Suprapubic skin (tissue), 4 donors: ENCODE measurements at regions not wholly inside any gene's neighbourhood (a gene's known extent, or its start where the extent isn't known, plus 50 kb on each side); places are given as distances from the start of the nearest gene placed in this dataset.

Experiments
- DNase-seq, 2 donors: peaks; one replicate each; pipeline ENCODE4 v3.0.0-alpha.2; 2019; ENCODE audit warnings: low spot score in 2 of 2
- H3K27ac ChIP-seq: fragments of 200-600 bp; sonication (generic); one replicate; pipeline ENCODE4 v1.5.1; 2019
- H3K27me3 ChIP-seq: fragments of 200-600 bp; sonication (generic); one replicate; pipeline ENCODE4 v1.5.1; 2019
- H3K36me3 ChIP-seq: fragments of 200-600 bp; sonication (generic); one replicate; pipeline ENCODE4 v1.5.1; 2019
- H3K4me1 ChIP-seq: fragments of 200-600 bp; sonication (generic); one replicate; pipeline ENCODE4 v1.5.1; 2019
- H3K4me3 ChIP-seq: fragments of 200-600 bp; sonication (generic); one replicate; pipeline ENCODE4 v1.5.1; 2019; ENCODE audit warnings: mild to moderate bottlenecking
- H3K9me3 ChIP-seq: fragments of 200-600 bp; sonication (generic); one replicate; pipeline ENCODE4 v1.5.1; 2019
- EP300 ChIP-seq: sonication (generic); formaldehyde crosslinking; IDR thresholded peaks from one replicate; pipeline ENCODE4 v1.6.1; 2017; ENCODE audit warnings: antibody characterized with exemption
- POLR2A ChIP-seq, 2 donors: fragments of 450-650 bp; IDR thresholded peaks; one replicate each; pipeline ENCODE4 v1.6.1; 2017; ENCODE audit warnings: antibody characterized with exemption in 2 of 2, mild to moderate bottlenecking in 2 of 2, moderate library complexity in 2 of 2
- POLR2AphosphoS5 ChIP-seq, 3 donors: sonication (generic); formaldehyde crosslinking; IDR thresholded peaks; one replicate each; pipeline ENCODE4 v1.6.1; 2017; ENCODE audit warnings: antibody characterized with exemption in 3 of 3
- WGBS: methylation state at CpG from one replicate; pipeline ENCODE4 v1.1.5; 2018; 5-methylcytosine and 5-hydroxymethylcytosine counted together
- TF ChIP-seq, protein P1 (sequence below), 2 donors: fragments of 200-600 bp in 1 of 2; fragments of 450-650 bp in 1 of 2; sonication (generic) in 1 of 2; IDR thresholded peaks; one replicate each; pipeline ENCODE4 v1.5.1; 2016 to 2019; ENCODE audit warnings: antibody characterized with exemption in 2 of 2, mild to moderate bottlenecking in 1 of 2, moderate library complexity in 1 of 2

DNA sequence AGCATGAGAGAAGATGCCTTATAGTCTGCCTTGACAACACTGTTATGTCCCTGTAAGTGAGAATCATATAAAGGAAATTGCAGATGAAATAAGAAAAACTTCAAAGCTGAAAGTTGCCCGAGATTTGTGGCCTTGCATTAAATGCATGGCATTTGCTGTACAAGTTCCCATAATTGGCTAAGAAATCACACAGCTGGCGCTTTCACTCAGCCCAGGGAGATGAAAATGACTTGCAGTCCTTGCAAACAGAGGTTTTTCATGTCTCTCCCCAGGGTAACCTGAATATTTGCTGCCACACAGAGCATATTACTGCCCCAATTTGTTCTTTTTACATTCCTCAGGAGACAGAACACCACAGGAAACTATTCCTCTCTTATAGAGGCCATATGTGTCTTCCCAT is 174.8 kb downstream of the FAM114A2 start:
- Histone ChIP-seq H3K27me3 (no peaks in the 10 kb centered on the region), H3K27ac (no peak overlapping the region), H3K9me3 (no peaks in the 10 kb centered on the region), H3K4me1 (no peaks in the 10 kb centered on the region), H3K36me3 (no peaks in the 10 kb centered on the region), H3K4me3 (no peak overlapping the region)
- WGBS = 71% methylated on average over 2 of the region's 2 CpGs
- no peak for DNase-seq
- TF ChIP-seq POLR2A (IDR thresholded peaks at IDR 0.05) (no peak), POLR2AphosphoS5 (IDR thresholded peaks at IDR 0.05) (no peak), EP300 (no peak)
- TF ChIP-seq, protein P1, sequence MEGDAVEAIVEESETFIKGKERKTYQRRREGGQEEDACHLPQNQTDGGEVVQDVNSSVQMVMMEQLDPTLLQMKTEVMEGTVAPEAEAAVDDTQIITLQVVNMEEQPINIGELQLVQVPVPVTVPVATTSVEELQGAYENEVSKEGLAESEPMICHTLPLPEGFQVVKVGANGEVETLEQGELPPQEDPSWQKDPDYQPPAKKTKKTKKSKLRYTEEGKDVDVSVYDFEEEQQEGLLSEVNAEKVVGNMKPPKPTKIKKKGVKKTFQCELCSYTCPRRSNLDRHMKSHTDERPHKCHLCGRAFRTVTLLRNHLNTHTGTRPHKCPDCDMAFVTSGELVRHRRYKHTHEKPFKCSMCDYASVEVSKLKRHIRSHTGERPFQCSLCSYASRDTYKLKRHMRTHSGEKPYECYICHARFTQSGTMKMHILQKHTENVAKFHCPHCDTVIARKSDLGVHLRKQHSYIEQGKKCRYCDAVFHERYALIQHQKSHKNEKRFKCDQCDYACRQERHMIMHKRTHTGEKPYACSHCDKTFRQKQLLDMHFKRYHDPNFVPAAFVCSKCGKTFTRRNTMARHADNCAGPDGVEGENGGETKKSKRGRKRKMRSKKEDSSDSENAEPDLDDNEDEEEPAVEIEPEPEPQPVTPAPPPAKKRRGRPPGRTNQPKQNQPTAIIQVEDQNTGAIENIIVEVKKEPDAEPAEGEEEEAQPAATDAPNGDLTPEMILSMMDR (IDR thresholded peaks at IDR 0.05) = no peak
